GM12878 (cell line): ENCODE measurements at regions not wholly inside any gene's neighbourhood (a gene's known extent, or its start where the extent isn't known, plus 50 kb on each side); places are given as distances from the start of the nearest gene placed in this dataset.

Experiments used
- ATAC-seq: fragments of 200-7000 bp; cut with Tn5 transposase; 3 replicates; pipeline ENCODE4 v1.9.1; 2020; ENCODE audit warnings: mild to moderate bottlenecking, moderate library complexity
- BruUV-seq: library from RNA; stranded (reverse); fragments of 400-500 nt; replicated peaks from 2 replicates; lab custom pipeline; 2021; lab: Mats Ljungman, UMichigan
- CTCF ChIA-PET: fragments of 300-600 bp; sonication (Branson Sonifier 250); formaldehyde crosslinking; extraction: SDS; loops from one replicate; lab custom pipeline; 2021; ENCODE audit warnings: inconsistent platforms; lab: Yijun Ruan, JAX
- POLR2A ChIA-PET: fragments of 350-600 bp; formaldehyde crosslinking; extraction: SDS; loops from one replicate; lab custom pipeline; 2021; ENCODE audit warnings: inconsistent platforms; lab: Charles Lee
- RAD21 ChIA-PET: fragments of 300-600 bp; sonication (Branson Sonifier 250); formaldehyde crosslinking; loops from one replicate; lab custom pipeline; 2023; ENCODE audit warnings: antibody characterized with exemption; ENCODE audit not compliant: unreplicated experiment; lab: Charles Lee
- SMC1A ChIA-PET: fragments of 300-600 bp; sonication (Branson Sonifier 250); formaldehyde crosslinking; loops from one replicate; lab custom pipeline; 2023; ENCODE audit not compliant: unreplicated experiment, uncharacterized antibody; lab: Charles Lee
- DNase-seq: peaks from one replicate; pipeline ENCODE4 v3.0.0-alpha.2; 2011; ENCODE audit warnings: low read depth, low spot score
- FAIRE-seq: peaks from 3 replicates; lab custom pipeline; 2011; peaks lifted over from hg19 to GRCh38; lab: Jason Lieb, UNC
- H2AFZ ChIP-seq: 2 replicates; pipeline ENCODE4 v1.6.0; 2011; ENCODE audit warnings: low read depth, low read length, control low read depth; ENCODE audit not compliant: control insufficient read depth
- H3K27ac ChIP-seq: 2 replicates; pipeline ENCODE4 v1.5.1; 2011; ENCODE audit warnings: control low read depth; ENCODE audit not compliant: control insufficient read depth, insufficient read depth
- H3K27me3 ChIP-seq, 2 experiments: replicated peaks in 1 of 2; 2 replicates each; pipeline versions ENCODE4 v1.6.0 to v1.6.1; 2011; ENCODE audit warnings: low read length in 1 of 2; ENCODE audit not compliant: control insufficient read depth in 2 of 2, insufficient read depth in 2 of 2
- H3K36me3 ChIP-seq, 2 experiments: 2 replicates each; pipeline ENCODE4 v1.5.1; 2011; ENCODE audit warnings: low read length in 1 of 2; ENCODE audit not compliant: control insufficient read depth in 2 of 2, insufficient read depth in 2 of 2
- H3K4me1 ChIP-seq: 2 replicates; pipeline ENCODE4 v1.6.1; 2011; ENCODE audit warnings: mild to moderate bottlenecking, low read length, moderate library complexity, mixed read lengths; ENCODE audit not compliant: control insufficient read depth, insufficient read depth
- H3K4me2 ChIP-seq: 2 replicates; pipeline ENCODE4 v1.6.0; 2011; ENCODE audit warnings: control low read depth; ENCODE audit not compliant: control insufficient read depth, insufficient read depth
- H3K4me3 ChIP-seq: fragments of 200-600 bp; sonication (generic); 2 replicates; pipeline ENCODE4 v1.5.1; 2016
- H3K79me2 ChIP-seq: 2 replicates; pipeline ENCODE4 v1.6.0; 2011; ENCODE audit warnings: low read length; ENCODE audit not compliant: control insufficient read depth, insufficient read depth
- H3K9ac ChIP-seq: 2 replicates; pipeline ENCODE4 v1.8.0; 2011; ENCODE audit warnings: low read length, control low read depth, mixed read lengths; ENCODE audit not compliant: control insufficient read depth, insufficient read depth
- H3K9me3 ChIP-seq: replicated peaks from 3 replicates; pipeline ENCODE4 v1.5.1; 2011; ENCODE audit warnings: mild to moderate bottlenecking, low read length; ENCODE audit not compliant: control insufficient read depth, insufficient read depth
- H4K20me1 ChIP-seq: 2 replicates; pipeline ENCODE4 v1.6.0; 2011; ENCODE audit not compliant: control insufficient read depth, insufficient read depth
- ATF2 ChIP-seq: IDR thresholded peaks from 2 replicates; pipeline ENCODE4 v1.6.1; 2012; ENCODE audit warnings: low read length, inconsistent platforms
- CBX3 ChIP-seq: fragments of 200-600 bp; sonication (generic); IDR thresholded peaks from 2 replicates; pipeline ENCODE4 v1.6.1; 2016; ENCODE audit warnings: low read depth, borderline replicate concordance
- CHD1 ChIP-seq: IDR thresholded peaks from 2 replicates; pipeline ENCODE4 v1.6.1; 2012; ENCODE audit warnings: low read depth, low read length, improper control_type of control experiment
- CREM ChIP-seq: IDR thresholded peaks from 2 replicates; pipeline ENCODE4 v1.6.1; 2014; ENCODE audit warnings: antibody characterized with exemption, low read depth
- ESRRA ChIP-seq: IDR thresholded peaks from 2 replicates; pipeline ENCODE4 v1.6.1; 2012; ENCODE audit warnings: mild to moderate bottlenecking, low read length, improper control_type of control experiment
- FOXM1 ChIP-seq: IDR thresholded peaks from 2 replicates; pipeline ENCODE4 v1.6.1; 2012; ENCODE audit warnings: low read depth, mild to moderate bottlenecking, inconsistent platforms, low read length, moderate library complexity
- IKZF1 ChIP-seq: fragments of 450-650 bp; conservative IDR thresholded peaks from 2 replicates; pipeline ENCODE4 v1.6.1; 2017; ENCODE audit warnings: antibody characterized with exemption, mild to moderate bottlenecking
- KAT2A ChIP-seq: conservative IDR thresholded peaks from 2 replicates; pipeline ENCODE4 v1.6.1; 2011; ENCODE audit warnings: low read depth, low read length; ENCODE audit not compliant: control insufficient read depth
- PAX5 ChIP-seq: IDR thresholded peaks from 2 replicates; pipeline ENCODE4 v1.6.1; 2011; ENCODE audit warnings: low read depth, low read length, borderline replicate concordance
- POLR2AphosphoS5 ChIP-seq: IDR thresholded peaks from 2 replicates; pipeline ENCODE4 v1.6.1; 2011; ENCODE audit warnings: mild to moderate bottlenecking, low read length, inconsistent platforms
- RB1 ChIP-seq: fragments of 450-650 bp; formaldehyde crosslinking; IDR thresholded peaks from 2 replicates; pipeline ENCODE4 v1.6.1; 2017; ENCODE audit warnings: mild to moderate bottlenecking, borderline replicate concordance
- SMAD1 ChIP-seq: fragments of 450-650 bp; IDR thresholded peaks from 2 replicates; pipeline ENCODE4 v1.6.1; 2018; ENCODE audit warnings: mild to moderate bottlenecking, low read depth; ENCODE audit not compliant: partially characterized antibody
- TCF3 ChIP-seq: IDR thresholded peaks from 2 replicates; pipeline ENCODE4 v1.6.1; 2012; ENCODE audit warnings: low read depth, mild to moderate bottlenecking, low read length, borderline replicate concordance; ENCODE audit not compliant: insufficient read depth
- TCF7 ChIP-seq: IDR thresholded peaks from 2 replicates; pipeline ENCODE4 v1.6.1; 2014; ENCODE audit warnings: antibody characterized with exemption, borderline replicate concordance
- ZBED1 ChIP-seq: IDR thresholded peaks from 2 replicates; pipeline ENCODE4 v1.6.1; 2016; ENCODE audit warnings: borderline replicate concordance
- ZNF217 ChIP-seq: fragments of 450-650 bp; IDR thresholded peaks from 2 replicates; pipeline ENCODE4 v1.6.1; 2017; ENCODE audit warnings: antibody characterized with exemption, mild to moderate bottlenecking
- WGBS: methylation state at CpG from one replicate; pipeline ENCODE4 v1.1.6; 2016; ENCODE audit warnings: low lambda C conversion rate; ENCODE audit not compliant: insufficient replicate concordance, insufficient coverage; ENCODE audit errors: missing lambda C conversion rate; 5-methylcytosine and 5-hydroxymethylcytosine counted together
- in situ Hi-C: fragments of 300-500 bp; cut with MboI; formaldehyde crosslinking; loops from 9 replicates; pipeline ENCODE4 v1.14.3; 2018; ENCODE audit warnings: mixed read lengths
- intact Hi-C: fragments of 100-400 bp; cut with micrococcal nuclease; formaldehyde crosslinking; loops from one replicate; pipeline ENCODE4 v1.14.2; 2022; ENCODE audit not compliant: unreplicated experiment

- CTCF ChIA-PET, result interaction anchor here (0.7 to 2.4 kb wide), 4 partner anchors 12 to 73 kb away, joined by 3 to 15 read pairs (median 6); no protein-coding TSS in a partner anchor
- no peak for FAIRE-seq
- intact Hi-C loops, result no loop called here
- no peak overlapping the region for H2AFZ ChIP-seq
- TF ChIP-seq ZNF217 (no peak), CHD1 (no peak), SMAD1 (no peak), POLR2AphosphoS5 (no peak)
- TF ChIP-seq, all 136 proteins: peak for 0
- BruUV-seq, result no TSS peak
- ATAC-seq, result no peak
- Histone ChIP-seq H3K4me1 (no peaks in the 10 kb centered on the region), H3K4me3 (no peak overlapping the region), H3K9me3 (no peaks in the 10 kb centered on the region), H3K79me2 (no peaks in the 10 kb centered on the region), H3K36me3 (no peaks in the 10 kb centered on the region), H3K27ac (no peak overlapping the region), H4K20me1 (no peaks in the 10 kb centered on the region), H3K27me3 (no peaks in the 10 kb centered on the region), H3K4me2 (no peak overlapping the region), H3K9ac (no peak overlapping the region)
- in situ Hi-C loops, result no loop called here
- RAD21 ChIA-PET, result no interaction called here
- WGBS, result 85% methylated on average over 3 of the region's 3 CpGs
- SMC1A ChIA-PET, result interaction anchor here (1.4 to 2.4 kb wide), 4 partner anchors 10 to 72 kb away, joined by 4 to 16 read pairs (median 8); no protein-coding TSS in a partner anchor
- POLR2A ChIA-PET, result interaction anchor here (1.4 to 2.4 kb wide), 2 partner anchors 9 to 25 kb away, joined by 5 to 10 read pairs; no protein-coding TSS in a partner anchor
- DNase-seq, result no peak
These were observed 239.7 kb upstream of the PGRMC2 start for GRCh38 chr4:128527351-128527750.

GRCh38 chr4:128525992-128526630 lies 238.5 kb upstream of the PGRMC2 start:
- Histone ChIP-seq H3K79me2 (no peaks in the 10 kb centered on the region), H4K20me1 (no peaks in the 10 kb centered on the region), H3K27me3 (no peaks in the 10 kb centered on the region), H3K4me3 (no peak overlapping the region), H3K36me3 (no peaks in the 10 kb centered on the region), H3K27ac (no peak overlapping the region), H3K4me1 (no peaks in the 10 kb centered on the region), H3K9ac (no peak overlapping the region), H3K9me3 (no peaks in the 10 kb centered on the region), H2AFZ (no peak overlapping the region), H3K4me2 (no peak overlapping the region)
- ChIA-PET POLR2A (interaction anchor here (0.7 kb wide), 1 partner anchor 9 kb away, joined by 3 read pairs; no protein-coding TSS in a partner anchor), SMC1A (interaction anchor here (0.6 to 2.7 kb wide), 6 partner anchors 9 to 27 kb away, joined by 3 to 11 read pairs (median 3); no protein-coding TSS in a partner anchor), CTCF (interaction anchor here (1.0 to 1.1 kb wide), 2 partner anchors 9 to 49 kb away, joined by 3 read pairs; no protein-coding TSS in a partner anchor), RAD21 (no interaction called here)
- 45% methylated on average over 1 of the region's 1 CpG for WGBS
- no peak for TF ChIP-seq TCF3
- no peak for TF ChIP-seq TCF7
- no peak for TF ChIP-seq CREM
- no peak for TF ChIP-seq RB1
- no peak for TF ChIP-seq ZBED1
- TF ChIP-seq FOXM1, result no peak
- no peak for TF ChIP-seq PAX5
- no peak for TF ChIP-seq IKZF1
- no peak for TF ChIP-seq KAT2A
- no peak for TF ChIP-seq CBX3
- TF ChIP-seq ESRRA, result no peak
- no peak for TF ChIP-seq ATF2
- intact Hi-C loops (no loop called here), in situ Hi-C loops (no loop called here)
- ATAC-seq, result no peak
- DNase-seq, result no peak
- no peak for FAIRE-seq
- BruUV-seq, result no TSS peak
